IPS-18c (cell line): ENCODE measurements at regions not wholly inside any gene's neighbourhood (a gene's known extent, or its start where the extent isn't known, plus 50 kb on each side); places are given as distances from the start of the nearest gene placed in this dataset.
"Not testable (repeated sequence)": the region's sequence is repeated elsewhere in the genome, so short reads cannot be mapped to it uniquely, and the experiment has no call there.

Source experiments
- H3K4me3 ChIP-seq: 2 replicates; pipeline ENCODE4 v1.7.0; 2013; ENCODE audit warnings: low read depth, mild to moderate bottlenecking, low read length, moderate library complexity; ENCODE audit not compliant: insufficient read depth
- H3K9me3 ChIP-seq: one replicate; pipeline ENCODE4 v1.6.1; 2013; ENCODE audit warnings: mild to moderate bottlenecking, low read length, moderate library complexity; ENCODE audit not compliant: control insufficient read depth, insufficient read depth

DNA sequence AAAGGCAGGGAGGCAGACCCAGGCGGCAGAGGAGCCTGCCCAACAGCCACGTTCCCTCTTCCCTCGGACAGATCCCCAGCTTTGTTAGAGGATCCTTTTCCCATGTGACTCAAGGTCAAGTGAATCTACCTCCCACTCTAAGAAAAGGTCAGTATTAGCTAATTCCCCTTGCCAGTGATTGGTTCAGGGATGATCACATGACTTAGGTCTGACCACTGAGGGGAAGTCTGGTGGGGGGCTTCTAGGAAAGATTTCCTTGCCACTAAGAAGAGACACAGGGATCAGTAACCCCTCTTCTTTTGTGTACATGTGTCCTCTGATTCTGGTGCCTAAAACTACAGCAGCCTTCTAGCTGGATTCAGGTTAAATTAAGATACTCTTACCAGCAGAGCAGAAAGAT lies 266.3 kb upstream of the NSMCE3 start:
- Histone ChIP-seq H3K4me3 (no peak overlapping the region), H3K9me3 (no peaks in the 10 kb centered on the region)

DNA sequence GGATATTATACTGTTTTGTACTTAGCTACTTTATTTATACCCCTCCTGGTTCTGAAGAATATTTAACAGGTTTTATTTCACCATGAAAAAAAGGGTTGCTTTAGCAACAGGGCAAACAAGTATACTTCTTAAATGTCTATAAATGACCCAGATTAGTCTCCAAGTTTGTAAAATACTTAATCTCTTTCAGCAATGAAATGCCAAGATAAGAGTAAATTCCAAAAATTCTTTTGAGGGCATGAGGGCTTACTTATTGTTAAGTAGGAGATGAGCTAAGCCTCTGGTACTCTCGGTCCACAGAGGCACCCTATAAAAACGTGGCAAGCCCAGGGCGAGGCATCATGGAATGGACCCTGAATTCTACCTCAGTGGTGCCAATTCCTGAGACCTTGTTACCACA lies 264.8 kb upstream of the NSMCE3 start:
- Histone ChIP-seq H3K4me3 (no peak overlapping the region), H3K9me3 (no peaks in the 10 kb centered on the region)

DNA sequence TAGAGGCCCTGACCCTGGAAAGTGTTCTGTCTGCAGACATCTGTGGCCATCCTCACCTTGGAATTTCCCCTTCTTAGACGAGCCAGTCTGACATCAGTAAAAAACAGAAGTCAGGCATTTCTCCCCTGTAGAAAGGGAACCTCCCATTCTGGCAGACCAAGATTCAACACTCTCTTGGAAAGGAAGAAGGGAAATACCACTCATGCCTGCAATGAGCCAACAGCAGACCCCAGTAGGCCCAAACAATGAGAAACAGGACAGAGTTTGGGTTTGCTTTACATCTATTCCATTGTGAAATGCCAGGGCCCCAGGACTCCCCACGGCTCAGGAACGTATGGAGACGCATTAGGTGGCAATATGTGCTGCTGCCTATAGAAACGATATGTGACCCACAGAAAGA lies 264.0 kb upstream of the NSMCE3 start:
- Histone ChIP-seq H3K9me3 (no peaks in the 10 kb centered on the region), H3K4me3 (no peak overlapping the region)

DNA sequence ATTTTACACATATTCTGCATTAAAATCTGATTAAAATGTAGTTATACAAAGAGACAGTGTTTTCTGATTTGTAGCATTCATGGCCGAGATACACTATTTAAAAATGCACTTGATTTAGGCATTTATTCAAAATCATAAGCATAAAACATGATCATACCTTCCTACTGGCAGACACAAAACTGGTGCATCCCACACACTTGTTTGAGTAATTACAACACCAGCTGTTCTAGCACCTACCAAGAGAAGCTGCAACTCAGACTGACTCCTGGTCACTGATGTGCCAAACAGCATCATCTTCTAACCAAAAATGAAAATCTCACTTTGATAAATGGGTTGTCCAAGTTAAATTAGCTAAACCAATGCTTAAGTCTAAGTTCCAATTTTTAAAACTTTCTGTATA lies 262.7 kb upstream of the NSMCE3 start:
- no peaks in the 10 kb centered on the region for H3K9me3 ChIP-seq
- no peak overlapping the region for H3K4me3 ChIP-seq

DNA sequence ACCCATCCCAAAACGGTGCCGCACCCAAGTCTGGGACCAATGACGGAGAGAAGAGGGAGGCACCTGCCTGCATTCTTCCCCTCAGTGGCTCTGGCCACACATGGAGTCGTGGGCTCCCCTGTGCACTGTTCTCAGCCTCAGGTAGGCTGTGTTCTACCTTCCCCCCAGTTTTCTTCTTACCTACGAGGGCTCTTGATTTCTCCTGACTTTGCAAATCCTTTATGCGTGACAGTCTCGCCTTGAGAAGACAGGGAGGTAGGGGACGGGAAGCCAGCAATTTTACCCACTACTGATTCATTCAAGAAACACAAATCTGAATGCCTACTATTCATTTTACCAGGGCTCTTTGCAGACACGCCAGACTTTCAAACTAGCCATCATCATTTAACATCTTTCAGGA lies 261.3 kb upstream of the NSMCE3 start:
- Histone ChIP-seq H3K4me3 (no peak overlapping the region), H3K9me3 (no peaks in the 10 kb centered on the region)

DNA sequence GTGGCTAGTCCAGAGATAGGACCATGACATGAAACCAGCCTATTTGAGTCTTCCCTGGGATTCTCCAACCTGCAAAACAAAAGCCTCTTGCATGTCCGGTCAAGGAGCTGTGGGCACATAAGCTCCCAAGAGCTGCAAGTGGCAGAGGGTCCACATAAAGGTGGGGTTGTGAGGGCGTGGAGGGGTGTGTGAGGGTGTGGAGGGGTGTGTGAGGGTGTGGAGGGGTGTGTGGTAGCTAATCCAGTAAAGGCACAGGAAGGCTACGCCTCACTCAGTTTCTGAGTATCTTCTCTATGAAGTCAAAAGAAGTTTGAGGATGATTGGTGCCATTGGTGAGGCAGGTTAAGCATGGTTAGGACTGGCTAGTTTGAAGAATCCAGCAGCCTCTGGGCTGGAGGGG lies 259.4 kb upstream of the NSMCE3 start:
- Histone ChIP-seq H3K9me3 (no peaks in the 10 kb centered on the region), H3K4me3 (no peak overlapping the region)

DNA sequence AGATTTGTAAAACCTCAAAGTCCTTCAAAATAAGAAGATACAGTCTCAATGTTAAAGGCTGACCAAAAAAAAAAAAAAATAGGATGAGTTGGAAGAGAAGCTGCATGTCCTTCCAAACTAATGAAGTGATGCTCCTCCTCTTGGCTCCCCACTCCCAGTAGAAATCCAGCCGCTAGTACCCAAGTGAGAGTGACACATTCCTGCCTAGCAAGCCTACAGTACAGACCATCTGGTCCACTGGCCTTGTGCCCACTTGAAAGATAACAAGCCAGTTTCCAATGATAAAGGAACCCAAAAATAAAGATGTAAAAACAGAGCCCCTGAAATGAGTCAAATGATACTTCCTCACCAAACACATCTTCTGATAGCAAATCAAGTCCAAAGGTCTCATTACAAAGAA lies 258.7 kb upstream of the NSMCE3 start:
- Histone ChIP-seq H3K9me3 (no peaks in the 10 kb centered on the region), H3K4me3 (no peak overlapping the region)

DNA sequence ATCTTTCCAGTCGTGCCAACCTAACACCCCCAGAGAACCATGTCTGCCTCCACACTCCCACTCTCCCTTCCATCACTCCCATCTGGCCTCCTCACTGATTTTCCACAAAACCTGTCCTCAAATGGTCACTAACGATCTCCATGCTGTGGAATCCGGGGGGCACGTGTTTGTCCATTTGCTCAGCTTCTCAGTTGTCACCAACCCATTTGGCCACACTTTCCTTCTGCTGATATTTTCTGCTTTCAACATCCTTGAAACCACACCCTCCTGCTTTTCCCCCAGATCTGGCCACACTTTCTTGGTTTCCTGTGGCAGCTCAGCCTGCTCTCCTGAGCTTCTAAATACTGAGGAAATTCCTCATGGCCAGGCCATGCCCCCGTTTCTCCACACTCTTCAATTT lies 257.2 kb upstream of the NSMCE3 start:
- Histone ChIP-seq H3K9me3 (no peaks in the 10 kb centered on the region), H3K4me3 (no peak overlapping the region)

DNA sequence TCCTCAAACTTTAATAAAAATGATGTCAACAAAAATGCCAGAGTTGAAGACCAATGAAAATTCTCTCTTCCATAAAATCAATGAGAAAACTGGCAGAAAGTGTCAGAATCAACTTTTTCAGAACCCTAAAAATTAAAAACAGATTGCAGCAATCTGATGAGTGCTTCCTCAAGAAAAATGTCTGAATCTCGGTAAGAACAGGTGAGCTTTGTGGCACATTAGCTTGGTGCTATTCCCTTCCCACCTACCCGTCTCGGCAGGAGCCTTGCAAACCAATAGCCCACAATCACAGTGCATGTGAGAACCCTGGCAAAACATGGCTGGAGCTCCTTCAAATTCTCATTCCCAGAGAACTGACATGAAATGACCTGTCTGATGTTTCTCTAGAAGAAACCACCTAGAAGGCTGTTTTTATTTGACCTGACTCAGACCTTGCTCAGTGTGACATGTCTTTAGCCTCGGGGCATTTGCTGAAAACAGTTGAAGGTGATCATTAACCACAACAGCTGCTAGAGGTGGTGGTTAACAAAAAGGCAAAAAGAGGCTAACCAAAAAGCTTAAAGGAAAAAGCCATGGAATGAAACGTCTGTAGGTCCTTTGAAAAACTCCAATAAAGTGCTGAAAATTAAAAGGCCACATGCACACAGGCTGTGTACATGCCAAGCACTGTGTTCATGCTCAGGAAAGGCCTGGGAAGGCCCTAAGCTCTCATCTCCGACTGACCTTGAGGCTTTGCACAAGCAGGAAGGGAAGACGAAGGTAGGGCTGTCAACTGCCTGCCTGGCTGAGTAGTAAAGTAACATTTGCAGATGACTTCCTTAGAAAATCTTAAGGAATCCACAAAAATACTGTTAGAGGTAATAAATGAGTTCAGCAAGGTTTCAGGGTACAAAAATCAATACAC lies 253.0 kb upstream of the NSMCE3 start:
- peaks cover 2% of the 10 kb centered on the region for H3K9me3 ChIP-seq
- H3K4me3 ChIP-seq, result no peak overlapping the region

DNA sequence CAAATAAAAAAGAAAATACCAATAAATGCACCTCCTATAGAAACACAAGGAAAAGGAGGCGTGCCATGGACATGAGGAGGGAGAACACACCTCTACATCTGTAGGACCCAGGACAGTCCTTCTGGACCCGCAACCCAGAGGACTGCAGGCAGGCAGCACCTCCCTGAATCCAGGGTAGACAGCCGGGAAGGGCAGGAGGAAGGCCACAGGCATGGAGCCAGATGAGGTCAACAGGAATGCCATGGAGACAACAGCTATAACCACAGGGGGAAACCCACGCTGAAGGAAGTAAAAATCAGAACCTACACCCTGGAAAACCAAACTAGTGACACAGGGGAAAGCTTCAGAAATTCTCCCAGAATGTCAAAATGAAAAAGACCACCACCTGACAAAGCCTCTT lies 248.8 kb upstream of the NSMCE3 start:
- Histone ChIP-seq H3K4me3 (no peak overlapping the region), H3K9me3 (peaks cover 2% of the 10 kb centered on the region)

DNA sequence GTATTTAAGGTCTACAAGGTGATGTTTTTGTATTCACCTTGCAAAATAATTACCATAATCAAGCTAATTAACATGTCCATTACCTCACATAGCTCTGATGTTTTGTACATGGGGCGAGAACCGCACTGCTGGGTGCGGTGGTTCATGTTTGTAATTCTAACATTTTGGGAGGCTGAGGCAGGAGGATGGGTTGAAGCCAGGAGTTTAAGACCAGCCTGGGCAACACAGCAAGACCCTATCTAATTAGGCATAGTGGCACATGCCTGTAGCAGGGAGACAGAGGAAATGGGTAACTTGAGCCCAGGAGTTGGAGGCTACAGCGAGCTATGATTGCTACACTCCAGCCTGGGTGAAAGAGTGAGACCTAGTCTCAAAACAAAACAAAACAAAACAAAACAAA lies 248.2 kb upstream of the NSMCE3 start:
- no peak overlapping the region for H3K4me3 ChIP-seq

DNA sequence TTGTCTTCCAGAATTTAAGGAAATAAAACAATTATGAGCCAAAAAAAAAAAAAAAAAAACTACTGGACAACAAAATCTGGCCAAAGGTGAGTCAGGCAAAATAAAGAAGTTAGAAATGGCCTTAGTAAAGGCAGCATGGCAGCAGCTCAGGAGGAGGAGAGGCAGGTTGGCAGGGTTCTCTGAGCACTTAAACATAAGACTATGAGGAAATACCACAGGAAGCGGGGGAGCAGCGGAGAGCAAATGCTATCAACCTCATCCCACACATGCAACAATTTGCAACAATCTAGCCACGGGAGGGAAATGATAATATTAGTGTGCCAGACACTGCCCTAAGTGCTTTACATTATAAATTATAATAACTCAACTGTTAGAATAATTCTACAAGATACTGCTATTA lies 247.3 kb upstream of the NSMCE3 start:
- peaks cover 2% of the 10 kb centered on the region for H3K9me3 ChIP-seq

More for the DNA sequence above, 248.2 kb upstream of the NSMCE3 start:
- H3K9me3 ChIP-seq, result peaks cover 2% of the 10 kb centered on the region

DNA sequence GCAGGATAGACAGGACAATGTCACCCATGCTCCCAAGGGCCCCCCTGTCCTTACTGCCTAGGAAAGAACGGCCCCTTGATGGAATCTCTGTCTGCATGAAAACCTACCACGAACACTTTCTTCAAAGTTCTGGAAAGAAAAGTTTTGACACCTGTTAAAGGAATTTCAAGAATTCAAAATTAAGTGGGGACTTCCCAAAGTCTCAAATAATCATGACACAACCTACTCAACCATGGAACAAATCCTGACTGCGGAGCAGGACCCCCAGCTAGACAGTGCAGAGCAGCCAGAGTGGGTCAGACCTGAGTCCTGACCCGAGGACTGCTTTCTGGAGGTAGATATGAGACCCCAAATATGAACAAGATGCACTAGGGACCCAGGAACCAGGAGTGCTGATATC lies 245.3 kb upstream of the NSMCE3 start:
- H3K9me3 ChIP-seq, result peaks cover 2% of the 10 kb centered on the region
- H3K4me3 ChIP-seq, result no peak overlapping the region

More for the DNA sequence above, 247.3 kb upstream of the NSMCE3 start:
- H3K4me3 ChIP-seq, result no peak overlapping the region

DNA sequence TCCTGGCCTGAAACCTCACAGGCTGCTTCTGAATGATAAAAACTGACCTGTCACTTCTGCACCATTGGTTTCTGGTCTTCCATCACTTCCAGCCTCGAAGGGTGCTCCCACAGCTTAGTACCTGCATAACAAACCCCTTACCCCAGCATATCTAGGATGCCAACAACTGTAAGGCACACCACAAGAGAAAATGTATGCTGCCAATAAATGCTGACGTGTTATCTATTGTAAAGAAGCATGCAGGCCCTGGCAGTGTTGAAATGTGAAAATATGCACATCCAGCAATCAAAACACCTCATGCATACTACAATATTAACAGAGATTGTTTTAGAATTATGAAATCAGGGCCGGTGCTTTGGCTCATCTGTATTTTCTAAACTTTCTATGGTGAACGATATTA lies 242.0 kb upstream of the NSMCE3 start:
- Histone ChIP-seq H3K4me3 (no peak overlapping the region), H3K9me3 (no peaks in the 10 kb centered on the region)

DNA sequence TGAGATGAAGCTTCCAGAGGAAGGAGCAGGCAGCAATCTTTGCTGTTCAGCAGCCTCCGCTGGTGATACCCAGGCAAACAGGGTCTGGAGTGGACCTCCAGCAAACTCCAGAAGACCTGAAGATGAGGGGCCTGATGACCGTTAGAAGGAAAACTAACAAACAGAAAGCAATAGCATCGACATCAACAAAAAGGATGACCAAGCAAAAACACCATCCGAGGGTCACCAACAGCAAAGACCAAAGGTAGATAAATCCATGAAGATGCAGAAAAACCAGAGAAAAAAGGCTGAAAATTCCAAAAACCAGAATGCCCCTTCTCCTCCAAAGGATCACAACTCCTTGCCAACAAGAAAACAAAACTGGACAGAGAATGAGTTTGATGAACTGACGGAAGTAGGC lies 235.9 kb upstream of the NSMCE3 start:
- H3K9me3 ChIP-seq, H3K4me3 ChIP-seq: not testable (repeated sequence)

DNA sequence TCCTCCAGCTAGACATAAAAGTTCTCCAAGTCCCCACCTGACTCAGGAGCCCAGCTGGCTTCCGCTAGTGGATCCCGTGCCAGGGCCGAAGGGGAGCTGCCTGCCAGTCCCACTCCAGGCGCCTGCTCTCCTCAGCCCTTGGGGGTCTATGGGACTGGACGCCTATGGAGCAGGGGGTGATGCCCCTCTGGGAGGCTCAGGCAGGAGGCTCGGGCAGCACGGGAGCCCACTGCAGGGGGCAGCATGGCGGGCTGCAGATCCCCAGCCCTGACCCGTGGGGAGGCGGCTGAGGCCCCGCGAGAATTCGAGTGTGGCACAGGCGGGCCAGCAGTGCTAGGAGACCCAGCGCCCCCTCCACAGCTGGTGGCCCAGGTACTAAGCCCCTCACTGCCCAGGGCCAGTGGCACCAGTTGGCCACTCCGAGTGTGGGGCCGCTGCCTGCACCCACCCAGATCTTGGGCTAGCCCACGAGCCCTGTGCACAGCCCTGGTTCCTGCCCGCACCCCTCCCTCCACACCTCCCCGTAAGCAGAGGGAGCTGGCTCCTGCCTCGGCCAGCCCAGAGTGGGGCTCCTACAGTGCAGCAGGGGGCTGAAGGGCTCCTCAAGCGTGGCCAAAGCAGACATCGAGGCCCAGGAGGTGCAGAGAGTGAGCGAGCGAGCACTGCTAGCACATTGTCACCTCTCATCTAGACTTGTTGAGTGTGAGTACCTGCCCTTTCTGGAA lies 221.3 kb upstream of the NSMCE3 start:
- H3K4me3 ChIP-seq, result no peak overlapping the region
- peaks cover 5% of the 10 kb centered on the region for H3K9me3 ChIP-seq

DNA sequence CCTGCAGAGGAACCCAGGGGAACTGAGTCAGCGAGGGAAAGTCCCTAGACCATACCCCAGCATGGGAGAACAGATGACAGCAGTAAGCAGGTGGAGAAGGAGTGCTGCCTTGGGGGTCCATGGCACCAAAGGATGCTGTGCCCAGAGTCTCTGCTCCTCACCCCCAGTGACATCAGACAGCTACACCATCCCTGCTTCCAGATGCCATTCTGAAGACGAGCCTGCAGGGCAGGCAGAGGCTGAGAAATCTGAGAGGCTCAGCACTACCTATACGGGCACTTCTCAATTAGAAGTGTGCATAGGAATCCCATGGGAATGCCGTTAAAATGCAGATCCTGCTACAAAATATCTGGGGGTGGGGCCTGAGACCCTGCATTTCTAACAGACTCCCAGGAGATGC lies 211.3 kb upstream of the NSMCE3 start:
- no peak overlapping the region for H3K4me3 ChIP-seq
- no peaks in the 10 kb centered on the region for H3K9me3 ChIP-seq

DNA sequence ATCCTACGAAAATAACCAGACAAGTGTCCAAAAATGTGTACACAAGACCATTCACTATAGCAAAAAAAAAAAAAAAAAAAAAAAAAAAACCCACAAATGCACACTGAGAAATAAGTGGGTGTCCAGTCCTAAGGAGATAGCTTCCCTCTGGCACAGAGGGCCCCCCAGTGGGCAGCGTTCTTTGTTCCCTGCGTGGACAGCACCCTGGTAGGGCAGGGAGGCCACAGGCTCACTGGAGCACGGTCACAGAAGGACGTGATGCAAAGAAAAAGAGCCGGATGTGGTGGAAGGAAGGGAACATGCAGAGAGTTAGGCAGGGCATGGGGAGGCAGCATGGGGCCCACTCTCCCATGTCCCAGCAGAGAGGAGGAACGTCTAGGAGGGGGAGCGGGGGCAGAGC lies 210.7 kb upstream of the NSMCE3 start:
- no peaks in the 10 kb centered on the region for H3K9me3 ChIP-seq

More for the DNA sequence above, 210.7 kb upstream of the NSMCE3 start:
- no peak overlapping the region for H3K4me3 ChIP-seq
